ENCODE measurements at regions not wholly inside any gene's neighbourhood (a gene's known extent, or its start where the extent isn't known, plus 50 kb on each side); places are given as distances from the start of the nearest gene placed in this dataset.

DNA sequence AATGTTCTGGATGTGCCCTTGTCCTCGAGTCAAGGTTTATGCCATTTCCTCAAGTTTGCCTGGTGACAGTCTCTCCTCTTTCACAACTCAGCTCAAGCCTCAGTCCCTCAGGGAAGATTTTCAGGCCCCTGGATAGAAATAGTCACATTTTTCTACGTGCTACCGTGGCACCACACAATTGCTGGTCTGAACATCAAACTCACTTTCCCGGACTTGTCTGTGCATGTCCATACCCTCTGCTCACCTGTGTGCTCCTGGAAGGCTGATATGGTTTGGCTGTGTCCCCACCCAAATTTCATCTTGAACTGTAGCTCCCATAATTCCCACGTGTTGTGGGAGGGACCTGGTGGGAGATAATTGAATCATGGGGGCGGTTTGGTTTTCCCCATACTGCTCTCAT lies 129.7 kb downstream of the HS3ST1 start:
- TF ChIP-seq, protein P1, sequence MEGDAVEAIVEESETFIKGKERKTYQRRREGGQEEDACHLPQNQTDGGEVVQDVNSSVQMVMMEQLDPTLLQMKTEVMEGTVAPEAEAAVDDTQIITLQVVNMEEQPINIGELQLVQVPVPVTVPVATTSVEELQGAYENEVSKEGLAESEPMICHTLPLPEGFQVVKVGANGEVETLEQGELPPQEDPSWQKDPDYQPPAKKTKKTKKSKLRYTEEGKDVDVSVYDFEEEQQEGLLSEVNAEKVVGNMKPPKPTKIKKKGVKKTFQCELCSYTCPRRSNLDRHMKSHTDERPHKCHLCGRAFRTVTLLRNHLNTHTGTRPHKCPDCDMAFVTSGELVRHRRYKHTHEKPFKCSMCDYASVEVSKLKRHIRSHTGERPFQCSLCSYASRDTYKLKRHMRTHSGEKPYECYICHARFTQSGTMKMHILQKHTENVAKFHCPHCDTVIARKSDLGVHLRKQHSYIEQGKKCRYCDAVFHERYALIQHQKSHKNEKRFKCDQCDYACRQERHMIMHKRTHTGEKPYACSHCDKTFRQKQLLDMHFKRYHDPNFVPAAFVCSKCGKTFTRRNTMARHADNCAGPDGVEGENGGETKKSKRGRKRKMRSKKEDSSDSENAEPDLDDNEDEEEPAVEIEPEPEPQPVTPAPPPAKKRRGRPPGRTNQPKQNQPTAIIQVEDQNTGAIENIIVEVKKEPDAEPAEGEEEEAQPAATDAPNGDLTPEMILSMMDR (IDR thresholded peaks at IDR 0.05; ENCODE audit: insufficient read depth, low read length): no peak
- TF ChIP-seq, protein P2, sequence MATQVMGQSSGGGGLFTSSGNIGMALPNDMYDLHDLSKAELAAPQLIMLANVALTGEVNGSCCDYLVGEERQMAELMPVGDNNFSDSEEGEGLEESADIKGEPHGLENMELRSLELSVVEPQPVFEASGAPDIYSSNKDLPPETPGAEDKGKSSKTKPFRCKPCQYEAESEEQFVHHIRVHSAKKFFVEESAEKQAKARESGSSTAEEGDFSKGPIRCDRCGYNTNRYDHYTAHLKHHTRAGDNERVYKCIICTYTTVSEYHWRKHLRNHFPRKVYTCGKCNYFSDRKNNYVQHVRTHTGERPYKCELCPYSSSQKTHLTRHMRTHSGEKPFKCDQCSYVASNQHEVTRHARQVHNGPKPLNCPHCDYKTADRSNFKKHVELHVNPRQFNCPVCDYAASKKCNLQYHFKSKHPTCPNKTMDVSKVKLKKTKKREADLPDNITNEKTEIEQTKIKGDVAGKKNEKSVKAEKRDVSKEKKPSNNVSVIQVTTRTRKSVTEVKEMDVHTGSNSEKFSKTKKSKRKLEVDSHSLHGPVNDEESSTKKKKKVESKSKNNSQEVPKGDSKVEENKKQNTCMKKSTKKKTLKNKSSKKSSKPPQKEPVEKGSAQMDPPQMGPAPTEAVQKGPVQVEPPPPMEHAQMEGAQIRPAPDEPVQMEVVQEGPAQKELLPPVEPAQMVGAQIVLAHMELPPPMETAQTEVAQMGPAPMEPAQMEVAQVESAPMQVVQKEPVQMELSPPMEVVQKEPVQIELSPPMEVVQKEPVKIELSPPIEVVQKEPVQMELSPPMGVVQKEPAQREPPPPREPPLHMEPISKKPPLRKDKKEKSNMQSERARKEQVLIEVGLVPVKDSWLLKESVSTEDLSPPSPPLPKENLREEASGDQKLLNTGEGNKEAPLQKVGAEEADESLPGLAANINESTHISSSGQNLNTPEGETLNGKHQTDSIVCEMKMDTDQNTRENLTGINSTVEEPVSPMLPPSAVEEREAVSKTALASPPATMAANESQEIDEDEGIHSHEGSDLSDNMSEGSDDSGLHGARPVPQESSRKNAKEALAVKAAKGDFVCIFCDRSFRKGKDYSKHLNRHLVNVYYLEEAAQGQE (IDR thresholded peaks at IDR 0.05; ENCODE audit: insufficient replicate concordance, low read depth): no peak
- no peak for TF ChIP-seq POLR2AphosphoS5 (IDR thresholded peaks at IDR 0.05; ENCODE audit: low read depth)
- no peak for TF ChIP-seq SPI1 (IDR thresholded peaks at IDR 0.05; ENCODE audit: borderline replicate concordance, low read depth)
- no peak for TF ChIP-seq GABPA (IDR thresholded peaks at IDR 0.05; ENCODE audit: low read depth)
